ENCODE measurements at regions not wholly inside any gene's neighbourhood (a gene's known extent, or its start where the extent isn't known, plus 50 kb on each side); places are given as distances from the start of the nearest gene placed in this dataset.
A peak's percentile ranks its signal among the peaks of the same experiment; 100 is the strongest.
"Not testable (repeated sequence)": the region's sequence is repeated elsewhere in the genome, so short reads cannot be mapped to it uniquely, and the experiment has no call there.

DNA sequence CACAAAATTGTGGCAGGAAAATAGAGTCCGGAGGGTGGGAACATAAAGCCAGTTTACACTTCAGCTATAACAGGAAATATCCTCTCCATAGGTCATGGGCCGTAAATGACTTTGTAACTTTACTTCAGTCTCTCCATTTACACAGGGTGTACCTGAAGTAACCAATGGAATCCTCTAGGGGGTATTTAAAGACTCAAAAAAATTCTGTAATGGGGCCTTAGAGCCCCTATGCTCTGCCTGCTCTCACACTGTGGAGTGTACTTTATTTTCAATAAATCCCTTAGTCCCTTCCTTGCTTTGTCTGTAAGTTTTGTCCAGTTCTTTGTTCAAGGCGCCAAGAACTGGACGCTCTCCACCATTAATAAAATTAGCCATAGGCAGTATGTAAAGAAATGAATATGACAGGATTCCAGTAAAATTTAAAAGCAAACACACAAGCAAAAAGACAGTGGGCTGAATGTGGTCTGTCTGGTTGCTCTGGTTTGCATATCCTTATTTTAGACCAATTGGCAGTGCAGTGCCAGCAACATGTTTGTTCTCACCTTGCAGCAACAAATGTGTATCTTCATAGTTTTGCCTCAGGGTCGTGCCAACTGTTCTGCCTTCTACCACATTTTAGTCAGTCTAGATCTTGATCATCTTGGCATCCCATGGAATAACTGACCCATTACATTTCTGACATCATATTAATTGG is 801.5 kb upstream of the SPRY2 start:
- DNase-seq (ENCODE audit: low spot score), result no peak

DNA sequence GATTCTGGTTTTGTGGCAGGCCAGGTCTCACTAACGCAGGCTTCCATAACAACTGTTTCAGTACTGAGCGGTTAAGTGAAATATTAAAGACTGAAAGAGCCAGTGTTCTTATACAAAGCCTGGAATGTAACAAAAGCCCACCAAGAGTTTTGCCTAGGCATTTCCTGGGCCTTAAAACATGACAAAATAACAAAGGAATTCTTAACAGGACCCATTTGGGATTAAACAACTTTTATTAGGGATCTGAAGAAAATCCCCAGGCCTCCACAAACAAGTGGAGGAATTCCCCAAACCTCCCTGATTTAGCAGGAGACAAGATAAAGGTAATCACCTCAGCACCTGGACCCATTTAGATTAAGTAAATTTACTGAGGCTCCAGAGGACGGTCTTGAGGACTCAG is 799.7 kb upstream of the SPRY2 start:
- DNase-seq (ENCODE audit: low spot score), result no peak

- DNase-seq (ENCODE audit: low spot score), result no peak
These were observed 799.1 kb upstream of the SPRY2 start for GRCh38 chr13:81139987-81140386.

DNA sequence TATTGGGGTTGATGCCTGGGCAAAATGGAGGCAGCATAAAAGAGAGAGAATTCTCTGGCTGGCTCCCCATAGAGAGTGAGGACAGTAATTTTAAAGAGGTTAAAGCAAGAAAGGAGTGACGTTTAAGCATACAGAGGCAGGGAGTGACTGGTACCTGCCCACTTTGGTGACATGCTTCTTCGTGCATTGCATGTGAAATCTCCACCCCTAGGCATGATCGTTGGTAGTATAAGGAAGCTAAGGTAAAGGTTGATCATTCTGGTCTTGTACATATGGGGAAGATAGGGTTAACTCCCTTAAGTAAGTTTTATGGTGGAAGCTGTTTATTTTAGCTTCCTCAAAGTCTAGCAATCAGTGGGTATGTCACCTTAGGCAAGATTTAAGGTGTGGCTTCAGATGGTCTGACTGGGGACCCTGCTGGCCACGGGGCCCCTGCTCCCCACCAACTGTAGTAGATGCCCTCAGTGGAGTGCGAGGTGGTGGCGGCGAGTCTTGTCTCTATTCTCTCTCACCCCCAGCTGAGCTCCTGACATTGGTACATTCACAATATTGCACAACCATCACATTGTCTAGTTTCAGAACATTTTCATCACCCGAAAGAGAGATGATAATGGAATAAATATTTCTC is 797.5 kb upstream of the SPRY2 start:
- DNase-seq (ENCODE audit: low spot score), result no peak

DNA sequence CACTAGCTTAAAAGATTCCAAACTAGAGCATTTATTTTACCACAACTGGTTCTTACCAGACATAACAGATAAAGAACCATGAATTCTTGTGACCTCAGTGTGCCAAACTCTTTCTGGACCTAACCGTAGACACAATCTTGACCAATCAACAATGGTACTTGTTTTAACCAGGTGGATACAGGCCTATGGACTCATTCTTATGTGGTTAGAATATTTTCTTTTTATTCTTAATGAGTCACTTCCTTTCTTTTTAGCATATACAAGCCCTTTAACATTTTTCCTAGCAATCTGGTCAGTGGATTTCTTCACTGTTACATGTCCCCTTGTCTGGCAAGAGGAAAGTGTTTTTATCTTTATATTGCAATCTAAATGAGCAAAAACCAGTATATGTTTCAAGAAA is 792.1 kb upstream of the SPRY2 start:
- DNase-seq (ENCODE audit: low spot score), result peak; percentile 15

DNA sequence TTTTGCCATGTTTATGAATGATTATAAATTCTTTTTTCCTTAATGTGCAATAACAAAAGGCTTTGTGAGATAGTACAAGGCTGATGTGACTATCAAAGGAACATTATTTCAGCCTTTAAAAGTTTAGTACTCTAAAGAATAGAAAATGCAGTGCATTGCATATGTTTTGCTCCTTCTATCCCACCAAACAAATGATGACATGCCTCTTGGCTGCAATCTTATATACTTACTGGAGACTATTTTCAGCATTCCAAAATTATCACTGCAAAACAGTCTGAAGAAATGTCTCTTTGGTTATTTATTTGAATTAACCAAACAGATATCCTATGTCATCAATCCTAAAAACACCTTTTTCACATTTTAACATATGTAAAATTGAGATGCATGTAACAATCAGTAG is 776.5 kb upstream of the SPRY2 start:
- no peak for DNase-seq (ENCODE audit: low spot score)

- no peak for DNase-seq (ENCODE audit: low spot score)
These were observed 775.7 kb upstream of the SPRY2 start for GRCh38 chr13:81116461-81117282.

- no peak for DNase-seq (ENCODE audit: low spot score)
These were observed 768.1 kb upstream of the SPRY2 start for GRCh38 chr13:81109026-81109425.

DNA sequence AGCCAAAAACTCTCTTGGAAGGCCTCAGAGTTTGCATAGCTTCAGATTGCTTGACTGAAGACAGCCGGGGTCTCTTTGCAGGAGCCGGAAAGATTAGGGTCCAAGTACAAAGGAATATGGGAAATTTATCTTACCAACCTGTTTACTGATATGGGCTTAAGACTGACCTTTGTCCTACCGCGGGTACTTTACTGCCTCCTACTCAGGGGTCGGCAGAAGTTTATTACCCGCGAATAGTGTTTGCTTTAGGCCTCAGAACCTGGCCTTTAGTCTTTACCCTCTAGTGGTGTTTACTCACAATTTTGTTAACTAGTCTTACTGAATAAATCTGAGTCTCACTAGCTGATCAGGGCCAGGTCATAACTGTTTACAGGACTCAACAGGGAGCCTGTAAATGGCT is 765.4 kb upstream of the SPRY2 start:
- no peak for DNase-seq (ENCODE audit: low spot score)

DNA sequence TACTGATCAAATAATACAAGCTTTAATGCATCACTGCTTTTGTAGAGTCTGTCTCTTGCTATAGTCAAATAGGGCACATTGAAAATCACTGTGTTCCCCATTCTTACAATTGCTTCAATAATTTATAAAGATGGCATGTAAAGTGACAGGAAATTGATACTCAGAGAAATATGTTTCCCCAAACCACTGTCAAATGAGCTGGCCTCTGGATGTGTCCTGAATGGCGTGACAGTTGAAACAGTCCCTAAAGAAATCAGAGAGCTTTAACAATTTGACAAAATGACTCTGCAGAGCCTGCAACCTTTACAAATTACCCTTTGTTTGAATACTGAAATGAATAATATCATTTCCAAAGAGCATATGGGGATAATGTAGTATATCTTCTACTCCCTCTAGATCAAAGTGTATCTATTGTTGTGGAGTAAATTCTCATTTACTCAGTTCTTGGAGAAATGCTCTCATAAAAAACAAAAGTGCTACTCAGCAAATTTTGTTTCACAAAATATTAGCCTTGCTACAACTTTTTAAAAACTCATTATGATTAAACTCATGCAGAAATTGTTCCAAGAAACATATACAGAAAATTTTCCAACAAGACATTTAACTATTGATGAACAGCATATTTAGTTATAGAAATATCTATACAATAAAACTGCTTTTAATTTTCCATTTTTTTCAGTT is 763.2 kb upstream of the SPRY2 start:
- no peak for DNase-seq (ENCODE audit: low spot score)

DNA sequence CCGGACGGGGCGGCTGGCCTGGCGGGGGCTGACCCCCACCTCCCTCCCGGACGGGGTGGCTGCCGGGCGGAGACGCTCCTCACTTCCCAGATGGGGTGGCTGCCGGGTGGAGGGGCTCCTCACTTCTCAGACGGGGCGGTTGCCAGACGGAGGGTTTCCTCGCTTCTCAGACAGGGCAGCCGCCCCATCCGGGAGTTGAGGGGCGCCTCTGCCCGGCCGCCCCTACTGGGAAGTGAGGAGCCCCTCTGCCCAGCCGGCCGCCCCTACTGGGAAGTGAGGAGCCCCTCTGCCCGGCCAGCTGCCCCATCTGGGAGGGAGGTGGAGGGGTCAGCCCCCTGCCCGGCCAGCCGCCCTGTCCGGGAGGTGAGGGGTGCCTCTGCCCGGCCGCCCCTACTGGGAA is 761.1 kb upstream of the SPRY2 start:
- DNase-seq (ENCODE audit: low spot score), result not testable (repeated sequence)

DNA sequence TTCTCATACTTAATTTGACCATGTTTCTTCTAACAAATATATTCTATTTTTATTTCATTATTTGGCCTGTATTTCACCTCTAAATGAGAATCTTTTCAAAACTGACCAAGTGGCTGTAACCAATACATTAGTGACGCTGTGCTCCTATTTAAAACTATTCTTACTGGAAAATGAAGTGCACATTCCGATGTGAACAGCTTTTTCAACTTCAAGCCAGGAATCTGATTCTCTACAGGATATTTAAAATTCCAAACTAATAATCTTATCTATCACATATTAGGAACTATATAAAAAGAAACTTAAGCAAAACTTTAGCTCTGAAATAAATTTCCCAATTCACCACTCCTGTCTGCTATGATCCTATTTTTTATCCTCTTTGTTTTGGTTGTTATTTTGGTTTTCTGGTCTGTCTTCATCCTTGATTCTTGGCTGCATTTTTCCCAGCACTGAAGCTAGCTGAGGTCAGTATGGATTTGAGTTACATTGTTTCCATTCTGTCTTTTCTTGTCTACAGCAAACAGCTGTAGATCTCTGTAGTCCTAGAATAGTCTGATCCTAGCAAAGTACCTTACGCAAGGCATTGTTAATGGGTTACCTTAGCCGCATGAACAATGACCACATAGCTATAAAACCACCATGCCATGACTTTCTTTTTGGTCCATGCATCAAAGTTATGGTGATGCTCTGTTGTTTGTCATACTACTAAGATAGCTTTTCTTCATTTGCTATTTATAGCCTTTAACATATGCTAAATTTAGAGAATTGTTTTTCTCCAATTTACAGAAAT is 748.6 kb upstream of the SPRY2 start:
- peak; percentile 25 for DNase-seq (ENCODE audit: low spot score)

DNA sequence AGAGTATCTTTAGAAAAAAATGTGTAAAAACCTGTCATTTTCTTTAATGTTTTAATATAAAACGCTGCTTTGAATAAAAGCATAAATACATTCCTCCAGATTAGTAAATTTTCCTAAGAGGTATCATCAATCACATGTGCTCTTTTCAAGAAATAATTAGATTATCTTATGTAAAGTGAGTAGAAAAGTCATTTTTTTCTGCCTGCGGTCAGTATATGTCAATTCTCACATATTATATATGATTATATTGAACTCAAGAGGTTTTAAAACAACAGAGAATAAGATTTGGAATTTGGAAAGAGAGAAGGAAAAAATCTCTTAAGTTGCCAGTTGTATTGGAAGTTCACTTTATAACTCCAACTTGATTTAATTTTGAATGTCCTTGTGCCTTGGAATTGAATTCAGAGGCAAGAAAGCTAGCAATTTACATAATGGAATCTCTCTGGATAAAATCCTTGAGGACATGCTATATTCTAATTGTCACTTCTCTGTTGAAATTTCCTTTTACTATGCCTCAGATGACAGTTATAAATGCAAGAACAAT is 740.1 kb upstream of the SPRY2 start:
- DNase-seq (ENCODE audit: low spot score), result no peak

GRCh38 chr13:81078048-81078447 is 737.1 kb upstream of the SPRY2 start:
- no peak for DNase-seq (ENCODE audit: low spot score)

- DNase-seq (ENCODE audit: low spot score), result not testable (repeated sequence)
These were observed 728.9 kb upstream of the SPRY2 start for GRCh38 chr13:81069822-81070221.

- peak; percentile 15 for DNase-seq (ENCODE audit: low spot score)
These were observed 718.0 kb upstream of the SPRY2 start for GRCh38 chr13:81058916-81059290.

DNA sequence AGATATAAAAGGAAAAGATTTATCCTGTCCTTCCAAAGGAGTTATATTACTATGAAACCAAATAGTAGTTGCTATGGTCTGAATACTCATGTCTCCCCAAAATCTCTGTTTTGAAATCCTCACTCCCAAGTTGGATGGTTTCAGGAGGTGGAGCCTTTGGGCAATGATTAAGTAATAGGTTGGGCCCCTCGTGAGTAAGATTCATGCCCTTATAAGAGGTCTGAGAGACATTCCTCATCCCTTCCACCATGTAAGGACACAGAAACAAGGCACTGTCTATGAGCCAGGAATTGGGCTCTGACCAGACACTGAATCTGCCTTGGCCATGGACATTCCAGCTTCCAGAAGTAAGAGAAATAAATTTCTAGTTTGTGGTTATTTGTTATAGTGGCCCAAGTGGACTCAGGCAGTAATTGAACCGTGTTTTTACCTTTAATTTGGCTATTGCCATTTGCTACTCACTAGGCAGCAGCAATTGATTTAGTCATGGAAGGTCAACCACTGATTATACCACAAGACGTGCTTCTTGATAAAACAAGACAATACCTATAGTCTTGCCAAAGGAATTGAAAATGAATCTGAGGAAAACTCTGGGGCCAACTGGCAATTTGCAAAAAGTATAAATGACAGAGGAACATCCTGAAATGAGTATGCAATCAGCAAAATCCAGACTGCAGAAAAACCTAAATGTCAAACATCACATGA is 717.4 kb upstream of the SPRY2 start:
- peak; percentile 4 for DNase-seq (ENCODE audit: low spot score)

GRCh38 chr13:81051873-81052272 is 710.9 kb upstream of the SPRY2 start:
- no peak for DNase-seq (ENCODE audit: low spot score)

DNA sequence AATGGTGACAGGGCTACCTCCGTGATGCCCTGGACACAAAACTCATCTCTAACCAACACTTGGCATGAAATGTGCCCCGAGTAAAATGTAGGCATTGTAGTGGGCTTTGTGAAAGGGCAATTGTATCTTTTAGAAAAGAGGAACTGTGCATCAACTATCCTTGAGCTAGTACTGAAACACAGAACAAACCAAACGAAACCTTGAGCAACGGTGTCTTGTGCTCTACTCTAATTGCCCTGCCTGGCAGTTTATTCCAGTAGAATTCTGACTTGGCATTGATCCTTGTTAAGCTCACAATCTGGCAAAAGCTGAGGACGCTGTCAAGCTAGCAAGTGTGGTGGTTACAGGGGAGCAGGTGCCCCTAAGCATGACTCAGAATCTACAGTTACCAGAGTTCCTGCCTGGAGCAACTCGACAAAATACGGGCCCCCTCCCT is 707.1 kb upstream of the SPRY2 start:
- DNase-seq (ENCODE audit: low spot score), result no peak

- DNase-seq (ENCODE audit: low spot score), result no peak
These were observed 700.8 kb upstream of the SPRY2 start for GRCh38 chr13:81041761-81042160.

DNA sequence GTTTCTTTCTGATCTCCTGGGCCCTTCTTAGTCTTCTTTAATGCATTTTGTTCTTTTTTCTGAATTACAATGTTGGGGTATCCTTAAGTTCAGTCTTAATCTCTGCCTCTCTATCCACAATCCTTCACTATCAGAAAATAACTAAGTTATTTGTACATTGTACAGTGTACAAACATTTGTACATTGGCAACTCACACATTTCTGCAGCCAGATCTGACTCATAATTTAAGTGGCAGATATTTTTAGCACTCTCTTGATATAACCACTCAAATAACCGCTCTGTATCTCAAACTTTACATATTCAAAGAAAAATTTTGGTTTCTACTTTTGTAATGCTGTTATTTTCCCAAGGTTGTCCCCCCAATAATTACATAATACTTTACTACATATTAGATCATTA is 691.1 kb upstream of the SPRY2 start:
- no peak for DNase-seq (ENCODE audit: low spot score)
